ENCODE measurements at regions not wholly inside any gene's neighbourhood (a gene's known extent, or its start where the extent isn't known, plus 50 kb on each side); places are given as distances from the start of the nearest gene placed in this dataset.

- Histone ChIP-seq H4K91ac (replicated peaks; ENCODE audit: insufficient read length, low read length) (no peak overlapping the region), H2AFZ (ENCODE audit: low read length) (no peak overlapping the region), H4K20me1 (replicated peaks in 1 of 2; ENCODE audit: control insufficient read depth in 1 of 2, insufficient read depth in 2 of 2, low read length in 2 of 2) (no peaks in the 10 kb centered on the region), H2BK12ac (ENCODE audit: low read depth, low read length) (no peak overlapping the region), H2BK15ac (ENCODE audit: low read length) (no peak overlapping the region), H3K4ac (replicated peaks; ENCODE audit: insufficient read length, low read depth, low read length) (no peak overlapping the region), H3K4me3 (ENCODE audit: extremely low read depth in 1 of 4, insufficient read depth in 2 of 4, low read depth in 3 of 4, low read length in 4 of 4) (no peak overlapping the region), H4K5ac (ENCODE audit: insufficient read length, low read depth, low read length) (no peak overlapping the region), H3K9me3 (ENCODE audit: insufficient read depth in 2 of 2, low read depth in 1 of 2, low read length in 1 of 2) (no peaks in the 10 kb centered on the region), H2BK20ac (ENCODE audit: low read length) (no peak overlapping the region), H4K8ac (ENCODE audit: extremely low read depth, insufficient read depth, low read length) (no peak overlapping the region), H3K27me3 (replicated peaks in 1 of 4; ENCODE audit: control insufficient read depth in 3 of 4, extremely low read depth in 1 of 4, insufficient read depth in 3 of 4, low read length in 3 of 4) (no peaks in the 10 kb centered on the region), H2BK5ac (ENCODE audit: low read depth, low read length) (no peak overlapping the region), H3K18ac (ENCODE audit: extremely low read depth, low read length) (no peak overlapping the region), H3K4me2 (ENCODE audit: insufficient read depth in 1 of 2, low read depth in 2 of 2, low read length in 2 of 2) (no peak overlapping the region), H3K14ac (ENCODE audit: insufficient read length) (no peak overlapping the region), H3K27ac (ENCODE audit: low read depth, low read length) (no peak overlapping the region), H2BK120ac (replicated peaks; ENCODE audit: low read depth, low read length) (no peak overlapping the region), H3K23me2 (ENCODE audit: low read depth, low read length) (no peaks in the 10 kb centered on the region; the same call in 1 of the 2 replicates), H3K79me1 (ENCODE audit: low read depth, low read length) (no peaks in the 10 kb centered on the region), H3K9ac (replicated peaks in 1 of 4; ENCODE audit: extremely low read depth in 1 of 4, low read depth in 3 of 4, low read length in 3 of 4) (no peak overlapping the region), H3K4me1 (replicated peaks in 1 of 4; ENCODE audit: control insufficient read depth in 3 of 4, insufficient read depth in 4 of 4, low read length in 3 of 4) (peaks cover 0 to 4% (median 0%) of the 10 kb centered on the region in 4 experiments; a peak in 1 of 7 replicates), H3K56ac (replicated peaks; ENCODE audit: insufficient read length, low read depth, low read length) (no peak overlapping the region), H2AK5ac (ENCODE audit: low read depth, low read length) (no peak overlapping the region), H3K36me3 (ENCODE audit: control insufficient read depth in 2 of 4, insufficient read depth in 4 of 4, low read length in 3 of 4) (no peaks in the 10 kb centered on the region), H3K79me2 (ENCODE audit: control insufficient read depth in 1 of 2, insufficient read depth in 2 of 2, low read length in 2 of 2) (no peaks in the 10 kb centered on the region), H3K23ac (ENCODE audit: insufficient read length) (no peak overlapping the region)
- ChIA-PET POLR2A (ENCODE audit: partially characterized antibody) (interaction anchor here (1.1 kb wide), 1 partner anchor 12 kb away, joined by 3 read pairs; no protein-coding TSS in a partner anchor), CTCF (ENCODE audit: partially characterized antibody) (no interaction called here)
- FAIRE-seq (no peak), DNase-seq (ENCODE audit: low read depth in 1 of 2, low spot score in 2 of 2) (no peak)
- TF ChIP-seq BACH1 (IDR thresholded peaks at IDR 0.05; ENCODE audit: low read length) (no peak), GTF2F1 (IDR thresholded peaks at IDR 0.05; ENCODE audit: borderline replicate concordance, low read depth, low read length) (no peak), EP300 (IDR thresholded peaks at IDR 0.05; ENCODE audit: borderline replicate concordance in 1 of 2, low read depth in 2 of 2, low read length in 2 of 2) (no peak), KDM5A (IDR thresholded peaks at IDR 0.05; ENCODE audit: low read length) (no peak), RFX5 (IDR thresholded peaks at IDR 0.05; ENCODE audit: borderline replicate concordance, low read depth, low read length) (no peak), POLR2A (IDR thresholded peaks at IDR 0.05; ENCODE audit: control extremely low read depth in 1 of 2, low read depth in 2 of 2, low read length in 2 of 2) (no peak), SAP30 (IDR thresholded peaks at IDR 0.05; ENCODE audit: insufficient read depth, insufficient replicate concordance, low read length) (no peak), ZNF274 (IDR thresholded peaks at IDR 0.05; ENCODE audit: borderline replicate concordance, extremely low read depth, low read length) (no peak), MAFK (IDR thresholded peaks at IDR 0.05; ENCODE audit: low read depth, low read length) (no peak), POU5F1 (IDR thresholded peaks at IDR 0.05; ENCODE audit: low read depth, low read length) (no peak)
These were observed 57.6 kb upstream of the RC3H1 start for GRCh38 chr1:174079796-174080195.
